K562 (cell line): ENCODE measurements at regions not wholly inside any gene's neighbourhood (a gene's known extent, or its start where the extent isn't known, plus 50 kb on each side); places are given as distances from the start of the nearest gene placed in this dataset.

Source experiments
- ARHGAP35 ChIP-seq: fragments of 450-650 bp; IDR thresholded peaks from 2 replicates; pipeline ENCODE4 v1.6.1; 2018; ENCODE audit not compliant: partially characterized antibody
- ZNF3 ChIP-seq: fragments of 250-450 bp; sonication (Bioruptor Pico); IDR thresholded peaks from 2 replicates; pipeline ENCODE4 v1.5.0; 2021; ENCODE audit warnings: mild to moderate bottlenecking, moderate library complexity
- TF ChIP-seq, protein P1 (sequence below): fragments of 250-450 bp; sonication (Bioruptor Pico); IDR thresholded peaks from 2 replicates; pipeline ENCODE4 v1.4.0; 2020; ENCODE audit warnings: mild to moderate bottlenecking, moderate library complexity
- TF ChIP-seq, protein P2 (sequence below): sonication (generic); formaldehyde crosslinking; IDR thresholded peaks from 2 replicates; pipeline ENCODE4 v1.8.1; 2023; ENCODE audit warnings: mild to moderate bottlenecking, missing genetic modification reagents

DNA sequence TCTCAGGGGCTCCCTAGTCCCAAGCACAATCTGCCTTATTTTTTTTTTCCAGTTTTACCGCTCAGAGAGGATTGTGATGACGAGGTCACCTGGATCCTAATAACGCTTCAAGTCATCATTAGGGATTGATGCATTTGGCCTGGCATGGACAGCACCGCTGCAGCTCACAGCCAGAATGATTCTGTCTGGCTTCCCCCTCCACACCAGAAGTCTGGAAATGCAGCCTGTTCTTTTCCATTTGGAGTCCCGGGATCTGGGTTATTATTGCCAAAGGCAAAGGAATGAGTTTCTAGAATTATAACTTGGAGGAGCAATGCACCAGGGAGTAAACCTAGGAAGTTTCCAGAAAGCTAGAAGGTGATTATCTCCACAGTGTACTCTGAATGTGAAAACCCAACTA, 81.1 kb upstream of the TAF1B start:
- TF ChIP-seq, protein P1, sequence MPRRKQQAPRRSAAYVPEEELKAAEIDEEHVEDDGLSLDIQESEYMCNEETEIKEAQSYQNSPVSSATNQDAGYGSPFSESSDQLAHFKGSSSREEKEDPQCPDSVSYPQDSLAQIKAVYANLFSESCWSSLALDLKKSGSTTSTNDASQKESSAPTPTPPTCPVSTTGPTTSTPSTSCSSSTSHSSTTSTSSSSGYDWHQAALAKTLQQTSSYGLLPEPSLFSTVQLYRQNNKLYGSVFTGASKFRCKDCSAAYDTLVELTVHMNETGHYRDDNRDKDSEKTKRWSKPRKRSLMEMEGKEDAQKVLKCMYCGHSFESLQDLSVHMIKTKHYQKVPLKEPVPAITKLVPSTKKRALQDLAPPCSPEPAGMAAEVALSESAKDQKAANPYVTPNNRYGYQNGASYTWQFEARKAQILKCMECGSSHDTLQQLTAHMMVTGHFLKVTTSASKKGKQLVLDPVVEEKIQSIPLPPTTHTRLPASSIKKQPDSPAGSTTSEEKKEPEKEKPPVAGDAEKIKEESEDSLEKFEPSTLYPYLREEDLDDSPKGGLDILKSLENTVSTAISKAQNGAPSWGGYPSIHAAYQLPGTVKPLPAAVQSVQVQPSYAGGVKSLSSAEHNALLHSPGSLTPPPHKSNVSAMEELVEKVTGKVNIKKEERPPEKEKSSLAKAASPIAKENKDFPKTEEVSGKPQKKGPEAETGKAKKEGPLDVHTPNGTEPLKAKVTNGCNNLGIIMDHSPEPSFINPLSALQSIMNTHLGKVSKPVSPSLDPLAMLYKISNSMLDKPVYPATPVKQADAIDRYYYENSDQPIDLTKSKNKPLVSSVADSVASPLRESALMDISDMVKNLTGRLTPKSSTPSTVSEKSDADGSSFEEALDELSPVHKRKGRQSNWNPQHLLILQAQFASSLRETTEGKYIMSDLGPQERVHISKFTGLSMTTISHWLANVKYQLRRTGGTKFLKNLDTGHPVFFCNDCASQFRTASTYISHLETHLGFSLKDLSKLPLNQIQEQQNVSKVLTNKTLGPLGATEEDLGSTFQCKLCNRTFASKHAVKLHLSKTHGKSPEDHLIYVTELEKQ (CRISPR knock-in tag), result no peak
- TF ChIP-seq, protein P2, sequence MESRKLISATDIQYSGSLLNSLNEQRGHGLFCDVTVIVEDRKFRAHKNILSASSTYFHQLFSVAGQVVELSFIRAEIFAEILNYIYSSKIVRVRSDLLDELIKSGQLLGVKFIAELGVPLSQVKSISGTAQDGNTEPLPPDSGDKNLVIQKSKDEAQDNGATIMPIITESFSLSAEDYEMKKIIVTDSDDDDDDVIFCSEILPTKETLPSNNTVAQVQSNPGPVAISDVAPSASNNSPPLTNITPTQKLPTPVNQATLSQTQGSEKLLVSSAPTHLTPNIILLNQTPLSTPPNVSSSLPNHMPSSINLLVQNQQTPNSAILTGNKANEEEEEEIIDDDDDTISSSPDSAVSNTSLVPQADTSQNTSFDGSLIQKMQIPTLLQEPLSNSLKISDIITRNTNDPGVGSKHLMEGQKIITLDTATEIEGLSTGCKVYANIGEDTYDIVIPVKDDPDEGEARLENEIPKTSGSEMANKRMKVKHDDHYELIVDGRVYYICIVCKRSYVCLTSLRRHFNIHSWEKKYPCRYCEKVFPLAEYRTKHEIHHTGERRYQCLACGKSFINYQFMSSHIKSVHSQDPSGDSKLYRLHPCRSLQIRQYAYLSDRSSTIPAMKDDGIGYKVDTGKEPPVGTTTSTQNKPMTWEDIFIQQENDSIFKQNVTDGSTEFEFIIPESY (CRISPR knock-in tag), result no peak
- TF ChIP-seq ARHGAP35 (no peak), ZNF3 (no peak)
